Astrocyte (in vitro differentiated cells and primary cell): ENCODE measurements at regions not wholly inside any gene's neighbourhood (a gene's known extent, or its start where the extent isn't known, plus 50 kb on each side); places are given as distances from the start of the nearest gene placed in this dataset.

Experiments used
- DNase-seq: peaks from one replicate; pipeline ENCODE4 v3.0.0-alpha.2; 2010; ENCODE audit warnings: low read depth
- FAIRE-seq: peaks from 2 replicates; lab custom pipeline; 2011; peaks lifted over from hg19 to GRCh38; lab: Jason Lieb, UNC
- H2AFZ ChIP-seq: 2 replicates; pipeline ENCODE4 v1.6.0; 2012; ENCODE audit warnings: low read depth, low read length, inconsistent platforms
- H3K27ac ChIP-seq: 2 replicates; pipeline ENCODE4 v1.5.1; 2011; ENCODE audit warnings: low read depth, low read length, inconsistent platforms
- H3K27me3 ChIP-seq: 2 replicates; pipeline ENCODE4 v1.6.0; 2011; ENCODE audit warnings: low read length, inconsistent platforms; ENCODE audit not compliant: insufficient read depth
- H3K36me3 ChIP-seq: 2 replicates; pipeline ENCODE4 v1.5.1; 2011; ENCODE audit warnings: low read length, inconsistent platforms; ENCODE audit not compliant: insufficient read depth
- H3K4me1 ChIP-seq: 2 replicates; pipeline ENCODE4 v1.5.1; 2011; ENCODE audit warnings: low read length, inconsistent platforms; ENCODE audit not compliant: insufficient read depth
- H3K4me2 ChIP-seq: 2 replicates; pipeline ENCODE4 v1.6.0; 2012; ENCODE audit warnings: low read length, inconsistent platforms
- H3K4me3 ChIP-seq: 2 replicates; pipeline ENCODE4 v1.5.1; 2011; ENCODE audit warnings: low read depth, mild to moderate bottlenecking, low read length, inconsistent platforms; ENCODE audit not compliant: insufficient read depth
- H3K79me2 ChIP-seq: 2 replicates; pipeline ENCODE4 v1.6.0; 2012; ENCODE audit warnings: mild to moderate bottlenecking, low read length, inconsistent platforms; ENCODE audit not compliant: insufficient read depth
- H3K9ac ChIP-seq: 2 replicates; pipeline ENCODE4 v1.6.0; 2012; ENCODE audit warnings: mild to moderate bottlenecking, low read length, inconsistent platforms
- H3K9me3 ChIP-seq: 2 replicates; pipeline ENCODE4 v1.5.1; 2012; ENCODE audit warnings: low read depth, mild to moderate bottlenecking, low read length, inconsistent platforms; ENCODE audit not compliant: insufficient read depth
- H4K20me1 ChIP-seq: 2 replicates; pipeline ENCODE4 v1.6.0; 2012; ENCODE audit warnings: low read length, inconsistent platforms; ENCODE audit not compliant: insufficient read depth
- H3K27ac Mint-ChIP-seq: one replicate; pipeline ENCODE4 v1.8.0; 2021; ENCODE audit warnings: mild to moderate bottlenecking, mixed read lengths; ENCODE audit not compliant: unreplicated experiment
- H3K27me3 Mint-ChIP-seq: one replicate; pipeline ENCODE4 v1.8.0; 2021; ENCODE audit warnings: low read depth, mixed read lengths; ENCODE audit not compliant: unreplicated experiment
- H3K36me3 Mint-ChIP-seq: one replicate; pipeline ENCODE4 v1.8.0; 2021; ENCODE audit warnings: low read depth, mixed read lengths; ENCODE audit not compliant: unreplicated experiment
- H3K4me1 Mint-ChIP-seq: one replicate; pipeline ENCODE4 v1.8.0; 2021; ENCODE audit warnings: low read depth, mixed read lengths; ENCODE audit not compliant: unreplicated experiment
- H3K4me3 Mint-ChIP-seq: one replicate; pipeline ENCODE4 v1.8.0; 2021; ENCODE audit warnings: mild to moderate bottlenecking, moderate library complexity, mixed read lengths; ENCODE audit not compliant: unreplicated experiment
- H3K9me3 Mint-ChIP-seq: one replicate; pipeline ENCODE4 v1.8.0; 2021; ENCODE audit warnings: mild to moderate bottlenecking, mixed read lengths; ENCODE audit not compliant: unreplicated experiment
- CTCF ChIP-seq: IDR thresholded peaks from 2 replicates; pipeline ENCODE4 v1.5.1; 2011; ENCODE audit warnings: low read depth, mild to moderate bottlenecking, inconsistent platforms, low read length, moderate library complexity; ENCODE audit not compliant: insufficient read depth
- EZH2 ChIP-seq: IDR thresholded peaks from 2 replicates; pipeline ENCODE4 v1.6.1; 2012; ENCODE audit warnings: mild to moderate bottlenecking, low read length, inconsistent platforms; ENCODE audit not compliant: insufficient read depth

GRCh38 chr1:56179543-56179942 is 399.8 kb downstream of the PLPP3 start:
- no peak for FAIRE-seq

GRCh38 chr1:56175211-56175610 is 404.2 kb downstream of the PLPP3 start:
- no peaks in the 10 kb centered on the region for H4K20me1 ChIP-seq
- no peak overlapping the region for H3K27ac ChIP-seq
- H3K9ac ChIP-seq: no peak overlapping the region
- peaks cover 6% of the 10 kb centered on the region for H3K9me3 Mint-ChIP-seq
- no peak overlapping the region for H3K27ac Mint-ChIP-seq
- H3K4me3 ChIP-seq: no peak overlapping the region
- H3K4me3 Mint-ChIP-seq: no peak overlapping the region
- no peaks in the 10 kb centered on the region for H3K4me1 Mint-ChIP-seq
- no peaks in the 10 kb centered on the region for H3K79me2 ChIP-seq
- FAIRE-seq: no peak
- no peaks in the 10 kb centered on the region for H3K36me3 ChIP-seq
- DNase-seq: no peak
- H3K4me2 ChIP-seq: no peak overlapping the region
- no peak overlapping the region for H2AFZ ChIP-seq
- H3K36me3 Mint-ChIP-seq: no peaks in the 10 kb centered on the region
- no peaks in the 10 kb centered on the region for H3K9me3 ChIP-seq
- no peaks in the 10 kb centered on the region for H3K4me1 ChIP-seq
- H3K27me3 ChIP-seq: no peaks in the 10 kb centered on the region
- H3K27me3 Mint-ChIP-seq: peaks cover 3% of the 10 kb centered on the region
- TF ChIP-seq EZH2: no peak
- TF ChIP-seq CTCF: no peak

More at GRCh38 chr1:56179543-56179942, 399.8 kb downstream of the PLPP3 start:
- H3K27ac Mint-ChIP-seq: no peak overlapping the region
- Histone ChIP-seq H3K4me1 (no peaks in the 10 kb centered on the region), H2AFZ (no peak overlapping the region), H3K9me3 (no peaks in the 10 kb centered on the region), H4K20me1 (no peaks in the 10 kb centered on the region), H3K27me3 (no peaks in the 10 kb centered on the region), H3K4me3 (no peak overlapping the region), H3K4me2 (no peak overlapping the region), H3K27ac (no peak overlapping the region), H3K9ac (no peak overlapping the region), H3K79me2 (no peaks in the 10 kb centered on the region), H3K36me3 (no peaks in the 10 kb centered on the region)
- no peak for DNase-seq
- H3K36me3 Mint-ChIP-seq: no peaks in the 10 kb centered on the region
- H3K27me3 Mint-ChIP-seq: peaks cover 3% of the 10 kb centered on the region
- H3K4me3 Mint-ChIP-seq: no peak overlapping the region
- no peaks in the 10 kb centered on the region for H3K9me3 Mint-ChIP-seq
- TF ChIP-seq CTCF (no peak), EZH2 (no peak)
- H3K4me1 Mint-ChIP-seq: no peaks in the 10 kb centered on the region

- Mint-ChIP-seq H3K36me3 (no peaks in the 10 kb centered on the region), H3K27me3 (no peaks in the 10 kb centered on the region), H3K4me1 (no peaks in the 10 kb centered on the region), H3K9me3 (peaks cover 6% of the 10 kb centered on the region), H3K4me3 (no peak overlapping the region), H3K27ac (no peak overlapping the region)
- Histone ChIP-seq H3K4me3 (no peak overlapping the region), H3K27me3 (no peaks in the 10 kb centered on the region), H3K9ac (no peak overlapping the region), H3K9me3 (no peaks in the 10 kb centered on the region), H3K36me3 (no peaks in the 10 kb centered on the region), H3K4me2 (no peak overlapping the region), H4K20me1 (no peaks in the 10 kb centered on the region), H3K79me2 (no peaks in the 10 kb centered on the region), H3K27ac (no peak overlapping the region), H3K4me1 (no peaks in the 10 kb centered on the region), H2AFZ (no peak overlapping the region)
- FAIRE-seq: peak; percentile 41
- no peak for DNase-seq
- no peak for TF ChIP-seq CTCF
- no peak for TF ChIP-seq EZH2
Observed at GRCh38 chr1:56174176-56174885, 405.0 kb downstream of the PLPP3 start.
